ENCODE measurements at regions not wholly inside any gene's neighbourhood (a gene's known extent, or its start where the extent isn't known, plus 50 kb on each side); places are given as distances from the start of the nearest gene placed in this dataset.

GRCh38 chr16:11403920-11404319 is 58.7 kb downstream of the RMI2 start:
- no peak for TF ChIP-seq POLR2A (IDR thresholded peaks at IDR 0.05)
- TF ChIP-seq POLR2AphosphoS5 (IDR thresholded peaks at IDR 0.05), result no peak
- no peak for TF ChIP-seq CTCF (IDR thresholded peaks at IDR 0.05)
- no peak for TF ChIP-seq EP300 (IDR thresholded peaks at IDR 0.05)
- no peak for DNase-seq
- H3K4me3 ChIP-seq, result no peak overlapping the region

GRCh38 chr16:11404603-11405002 is 59.3 kb downstream of the RMI2 start:
- ATAC-seq (ENCODE audit: low FRiP score in 2 of 2), result no peak
- 80 to 84% methylated on average over 8 to 10 of the region's 12 CpGs for WGBS, 2 donors
- no peak for DNase-seq
- no peaks in the 10 kb centered on the region for H3K36me3 ChIP-seq
- H3K4me3 ChIP-seq, result no peak overlapping the region
- H3K4me1 ChIP-seq, result no peaks in the 10 kb centered on the region
- TF ChIP-seq POLR2A (IDR thresholded peaks at IDR 0.05) (no peak), POLR2AphosphoS5 (IDR thresholded peaks at IDR 0.05) (no peak), EP300 (IDR thresholded peaks at IDR 0.05) (no peak), CTCF (IDR thresholded peaks at IDR 0.05) (no peak)
- no peaks in the 10 kb centered on the region for H3K27me3 ChIP-seq
- no peaks in the 10 kb centered on the region for H3K9me3 ChIP-seq
- H3K27ac ChIP-seq, result no peak overlapping the region

More at GRCh38 chr16:11403920-11404319, 58.7 kb downstream of the RMI2 start:
- Histone ChIP-seq H3K36me3 (no peaks in the 10 kb centered on the region), H3K4me1 (no peaks in the 10 kb centered on the region), H3K27me3 (no peaks in the 10 kb centered on the region), H3K9me3 (no peaks in the 10 kb centered on the region), H3K27ac (no peak overlapping the region)
- ATAC-seq (ENCODE audit: low FRiP score in 2 of 2), result no peak
- WGBS, 2 donors, result 78 to 83% methylated on average over 6 of the region's 6 CpGs

DNA sequence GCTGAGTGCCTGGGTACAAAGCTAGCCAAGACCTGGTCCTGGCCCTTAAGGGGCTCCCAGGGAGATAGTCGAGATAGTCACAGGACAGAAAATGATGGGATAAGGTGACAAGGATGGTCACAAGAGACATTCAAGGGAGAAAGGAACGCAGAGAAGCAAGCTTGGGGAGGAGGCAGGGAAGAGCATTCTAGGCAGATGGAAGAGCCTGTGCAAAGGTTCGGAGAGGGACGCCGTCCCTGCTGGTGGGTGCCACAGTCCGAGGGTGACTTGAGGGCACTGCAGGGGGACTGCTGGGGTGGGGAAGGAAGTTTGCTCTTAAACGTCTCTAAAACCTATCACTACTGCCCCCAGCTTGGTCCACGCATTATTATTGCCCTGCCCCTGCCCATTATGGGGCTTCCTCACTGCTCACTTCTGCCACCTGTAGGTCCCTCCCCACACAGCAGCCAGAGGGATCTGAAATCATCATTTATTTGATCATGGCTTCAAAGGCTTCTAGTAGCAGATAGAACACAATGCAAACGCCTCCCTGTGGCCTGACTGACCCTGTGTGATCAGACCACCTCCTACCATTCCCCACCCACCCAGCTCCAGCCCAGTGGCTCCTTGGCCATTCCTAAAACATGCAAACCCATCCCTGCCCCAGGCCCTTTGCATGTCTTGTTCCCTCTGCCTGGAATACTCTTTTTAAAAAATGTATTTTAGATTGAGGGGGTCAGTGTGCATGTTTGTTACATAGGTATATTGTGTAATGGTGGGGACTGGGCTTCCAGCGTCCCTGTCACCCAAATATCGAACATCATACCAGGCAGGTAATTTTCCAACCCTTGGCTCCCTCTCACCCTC is 60.3 kb downstream of the RMI2 start:
- Histone ChIP-seq H3K4me3 (no peak overlapping the region), H3K4me1 (no peaks in the 10 kb centered on the region), H3K36me3 (no peaks in the 10 kb centered on the region), H3K27ac (no peak overlapping the region), H3K27me3 (no peaks in the 10 kb centered on the region), H3K9me3 (no peaks in the 10 kb centered on the region)
- no peak for ATAC-seq (ENCODE audit: low FRiP score in 2 of 2)
- peak; percentile 24 to 56 (median 46) for TF ChIP-seq CTCF (IDR thresholded peaks at IDR 0.05)
- no peak for TF ChIP-seq POLR2A (IDR thresholded peaks at IDR 0.05)
- TF ChIP-seq EP300 (IDR thresholded peaks at IDR 0.05), result no peak
- no peak for TF ChIP-seq POLR2AphosphoS5 (IDR thresholded peaks at IDR 0.05)
- no peak for DNase-seq
- 64 to 66% methylated on average over 11 of the region's 11 CpGs for WGBS, 2 donors

DNA sequence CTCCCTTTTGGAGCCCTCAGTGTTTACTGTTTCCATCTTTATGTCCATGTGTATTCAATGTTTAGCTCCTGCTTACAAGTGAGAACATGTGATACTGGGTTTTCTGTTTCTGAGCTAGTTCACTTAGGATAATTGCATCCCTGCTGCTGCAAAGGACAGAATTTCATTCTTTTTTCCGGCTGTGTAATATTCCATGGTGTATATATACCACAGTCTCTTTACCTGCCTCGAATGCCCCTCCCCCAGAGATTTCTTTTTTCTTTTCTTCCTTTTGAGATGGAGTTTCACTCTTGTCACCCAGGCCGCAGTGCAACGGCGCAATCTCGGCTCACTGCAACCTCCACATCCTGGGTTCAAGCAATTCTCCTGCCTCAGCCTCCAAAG is 60.9 kb downstream of the RMI2 start:
- no peaks in the 10 kb centered on the region for H3K9me3 ChIP-seq
- H3K4me3 ChIP-seq, result no peak overlapping the region
- 90 to 97% methylated on average over 6 of the region's 6 CpGs for WGBS, 2 donors
- H3K27ac ChIP-seq, result no peak overlapping the region
- no peak for DNase-seq
- no peaks in the 10 kb centered on the region for H3K27me3 ChIP-seq
- TF ChIP-seq EP300 (IDR thresholded peaks at IDR 0.05) (no peak), POLR2A (IDR thresholded peaks at IDR 0.05) (no peak), POLR2AphosphoS5 (IDR thresholded peaks at IDR 0.05) (no peak), CTCF (IDR thresholded peaks at IDR 0.05) (no peak)
- peaks cover 0 to 4% (median 2%) of the 10 kb centered on the region in 4 donors for H3K4me1 ChIP-seq
- no peak for ATAC-seq (ENCODE audit: low FRiP score in 2 of 2)
- no peaks in the 10 kb centered on the region for H3K36me3 ChIP-seq
